GM19438 (cell line): ENCODE measurements at regions not wholly inside any gene's neighbourhood (a gene's known extent, or its start where the extent isn't known, plus 50 kb on each side); places are given as distances from the start of the nearest gene placed in this dataset.

Experiments
- ATAC-seq: cut with Tn5 transposase; IDR thresholded peaks from one replicate; pipeline ENCODE4 v1.9.1; 2021; ENCODE audit warnings: low read depth; ENCODE audit not compliant: unreplicated experiment

DNA sequence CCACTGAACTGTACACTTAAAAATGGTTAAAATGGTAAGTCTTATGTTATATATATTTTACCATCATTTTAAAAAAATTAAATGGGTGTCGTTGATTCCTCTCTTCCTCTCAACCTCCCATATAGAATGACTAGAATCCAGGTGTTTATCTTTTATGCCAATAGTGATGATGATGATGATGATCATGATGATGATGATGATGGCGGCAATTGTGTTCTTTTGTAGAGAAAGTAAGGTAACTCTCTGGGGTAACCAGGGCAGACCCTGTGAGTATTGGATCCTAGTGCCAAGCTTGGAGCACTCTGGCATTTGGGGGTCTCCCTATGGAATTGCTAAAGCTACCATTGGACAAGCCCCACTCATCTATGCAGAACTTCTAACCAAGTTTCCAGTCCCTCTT is 113.6 kb downstream of the GLI2 start:
- ATAC-seq = no peak

DNA sequence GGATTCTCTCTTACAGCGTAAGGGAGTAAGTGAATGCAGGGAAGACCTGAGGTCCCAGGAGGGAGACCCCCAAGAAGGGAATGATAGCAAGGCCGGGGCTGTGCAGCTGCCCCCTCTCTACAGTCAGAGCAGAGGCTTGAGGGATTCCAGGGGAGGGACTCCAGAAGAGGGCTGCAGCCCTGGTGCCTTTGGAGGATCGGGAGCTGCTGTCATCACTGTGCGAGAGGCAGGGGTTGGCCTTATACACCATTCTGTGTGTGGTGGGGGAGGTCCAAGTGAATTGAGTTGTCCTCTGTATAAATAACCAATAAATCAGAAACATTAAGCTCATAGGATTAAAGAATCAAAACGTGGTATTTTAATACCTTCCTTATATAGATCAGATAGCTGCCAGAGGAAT is 114.9 kb downstream of the GLI2 start:
- ATAC-seq = no peak

DNA sequence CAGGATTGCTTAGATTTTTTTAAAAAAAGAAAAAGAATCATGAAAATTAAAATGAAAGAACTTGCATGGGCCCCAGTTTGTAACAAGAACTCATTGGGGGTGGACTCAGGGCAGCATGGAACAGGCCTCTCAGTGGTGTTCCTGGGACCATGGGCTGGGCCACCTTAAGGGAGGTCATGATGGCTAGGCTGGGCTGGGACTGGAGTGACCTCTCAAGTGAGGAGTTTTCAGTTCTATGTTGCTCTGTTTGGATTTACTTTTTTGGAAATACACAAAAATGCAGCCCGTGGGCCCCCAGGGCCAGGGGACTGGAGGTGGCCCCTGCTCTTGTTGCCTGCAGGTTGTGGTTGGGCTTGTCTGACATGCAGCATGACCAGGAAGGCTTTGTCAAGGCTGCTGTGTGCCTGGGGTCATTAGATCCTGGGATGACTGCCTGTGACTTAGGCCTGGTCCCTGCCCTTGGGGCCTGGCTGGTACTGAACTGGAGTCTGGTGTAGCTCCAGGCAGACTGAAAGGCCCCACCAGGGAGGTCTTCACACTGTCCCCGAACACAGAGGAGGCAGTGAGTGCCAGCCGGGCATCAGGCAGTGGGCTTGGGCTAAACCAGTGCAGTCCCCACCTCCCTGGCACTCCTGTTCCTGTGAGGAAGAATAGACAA is 115.6 kb downstream of the GLI2 start:
- ATAC-seq = no peak

DNA sequence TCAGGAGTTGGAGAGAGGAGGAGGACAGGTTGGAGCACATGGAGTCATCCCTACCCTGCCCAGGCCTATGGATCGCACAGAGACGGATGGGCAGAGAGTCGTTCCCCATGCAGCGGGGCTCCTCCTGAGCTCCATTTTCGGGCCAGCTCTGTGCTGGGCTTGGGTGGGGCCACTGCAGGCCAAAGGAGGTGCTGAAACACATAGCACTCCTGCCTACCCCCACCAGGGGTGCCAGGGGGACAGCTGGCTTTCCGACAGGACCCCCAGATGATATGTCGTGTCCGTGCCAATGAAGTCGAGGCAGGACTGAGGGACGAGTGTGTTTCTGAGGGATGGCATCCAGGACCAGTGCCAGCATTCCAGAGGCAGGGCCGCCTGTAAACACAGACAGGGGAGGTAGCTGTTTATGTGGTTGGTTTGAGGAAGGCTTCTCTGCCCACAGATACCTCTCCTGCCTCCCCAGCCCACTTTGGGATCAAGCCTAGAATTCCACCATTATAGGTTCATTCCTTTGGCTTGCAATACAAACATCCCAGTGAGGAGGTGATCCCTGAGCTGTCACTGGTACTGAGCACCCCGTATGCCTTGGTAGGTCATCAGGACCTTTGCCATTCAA is 116.6 kb downstream of the GLI2 start:
- ATAC-seq = no peak

DNA sequence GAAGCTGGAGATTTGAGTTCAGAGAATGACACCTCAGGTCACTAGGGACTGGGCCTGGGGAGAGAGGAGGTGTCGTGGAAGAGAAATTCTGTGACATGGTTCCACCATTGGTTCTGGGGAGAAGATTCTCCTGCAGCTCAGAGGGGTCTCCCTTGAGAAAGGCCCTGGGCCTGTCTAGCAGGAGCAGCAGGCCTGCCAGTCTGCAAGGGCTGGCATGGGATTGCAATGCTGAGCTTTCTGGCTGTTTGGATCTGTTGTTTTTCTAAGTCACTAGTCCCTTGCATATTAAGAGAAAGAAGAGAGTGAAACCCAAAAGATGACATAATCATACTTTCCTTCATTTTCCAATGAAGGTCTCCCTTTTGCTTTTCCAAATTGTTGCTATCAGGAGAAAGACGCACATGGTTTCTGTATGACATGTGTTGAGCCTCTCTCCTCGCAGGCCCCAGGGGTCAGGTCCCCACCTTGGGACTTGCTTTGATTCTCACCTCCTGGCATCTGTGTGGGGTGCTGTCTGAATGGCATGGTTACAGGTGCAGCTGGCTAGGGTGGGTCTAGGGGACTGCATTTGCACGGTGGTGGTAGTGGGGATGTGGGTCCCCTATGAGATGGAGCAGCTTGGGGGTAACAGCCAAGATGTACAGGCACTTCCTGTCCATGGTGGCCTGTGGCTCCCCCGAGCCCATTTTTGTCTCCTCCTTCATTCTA is 117.8 kb downstream of the GLI2 start:
- no peak for ATAC-seq

DNA sequence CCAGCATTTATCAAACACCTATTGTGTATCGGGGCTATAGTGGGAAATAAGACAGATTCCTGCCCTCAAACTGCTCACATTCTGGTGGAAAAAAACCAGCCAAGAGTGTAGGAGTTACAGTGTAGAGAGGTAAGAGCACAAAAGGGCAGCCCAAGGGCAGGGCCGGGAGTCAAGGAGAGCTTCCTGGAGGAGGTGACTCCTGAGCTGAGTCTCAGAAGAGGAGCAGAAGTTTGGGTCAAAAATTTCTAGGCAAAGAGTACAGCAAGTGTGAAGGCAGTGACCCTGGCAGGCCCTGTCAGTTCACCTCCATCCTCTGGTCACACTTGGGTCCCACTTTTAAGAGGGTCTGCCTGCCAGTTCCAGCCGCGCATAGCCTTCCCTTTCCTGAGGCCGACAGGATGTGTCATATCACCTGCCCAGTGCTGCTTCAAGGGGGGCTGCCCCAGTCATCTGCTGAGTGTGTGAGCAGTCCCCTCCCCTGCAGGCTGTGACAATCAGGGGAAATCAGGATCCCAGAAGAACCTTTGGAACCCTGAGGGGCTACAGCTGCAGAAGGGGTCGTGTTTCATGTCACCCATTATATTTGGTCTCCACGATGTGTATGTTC is 118.4 kb downstream of the GLI2 start:
- no peak for ATAC-seq

DNA sequence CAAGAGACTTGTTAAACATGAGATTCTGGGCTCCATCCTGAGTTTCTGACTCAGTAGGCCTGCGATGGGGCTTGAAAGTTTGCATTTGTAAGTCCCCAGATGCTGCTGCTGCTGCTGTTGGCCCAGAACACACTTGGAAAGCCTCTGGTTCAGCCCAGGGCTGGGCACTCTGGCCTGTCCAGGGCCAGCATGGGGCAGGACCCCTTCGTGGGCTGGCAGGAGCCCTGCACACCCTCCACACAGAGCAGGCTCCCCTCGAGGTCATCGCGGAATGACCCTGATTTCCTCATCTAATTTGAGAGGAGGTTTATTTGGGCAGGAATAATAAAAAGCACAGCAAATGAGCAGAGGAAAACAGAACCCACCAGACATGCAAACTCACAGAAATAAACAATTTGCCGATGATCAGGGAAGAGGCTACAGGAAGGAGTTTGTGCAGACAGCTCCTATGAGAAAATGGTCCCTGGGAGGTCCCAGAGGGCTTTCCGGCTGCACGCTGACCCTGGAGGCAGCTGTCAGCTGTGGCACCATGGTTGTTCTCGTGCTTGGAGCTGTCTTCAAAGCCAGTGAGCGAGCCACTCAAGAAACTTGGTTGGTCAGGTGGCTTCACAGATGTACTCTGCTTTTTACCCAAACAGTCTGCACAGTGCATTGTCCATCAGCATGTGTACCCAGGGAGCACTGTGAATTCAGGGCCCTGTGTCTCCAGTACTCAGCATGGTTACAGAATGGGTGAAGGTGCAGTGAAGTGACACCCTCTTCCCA is 119.3 kb downstream of the GLI2 start:
- no peak for ATAC-seq

DNA sequence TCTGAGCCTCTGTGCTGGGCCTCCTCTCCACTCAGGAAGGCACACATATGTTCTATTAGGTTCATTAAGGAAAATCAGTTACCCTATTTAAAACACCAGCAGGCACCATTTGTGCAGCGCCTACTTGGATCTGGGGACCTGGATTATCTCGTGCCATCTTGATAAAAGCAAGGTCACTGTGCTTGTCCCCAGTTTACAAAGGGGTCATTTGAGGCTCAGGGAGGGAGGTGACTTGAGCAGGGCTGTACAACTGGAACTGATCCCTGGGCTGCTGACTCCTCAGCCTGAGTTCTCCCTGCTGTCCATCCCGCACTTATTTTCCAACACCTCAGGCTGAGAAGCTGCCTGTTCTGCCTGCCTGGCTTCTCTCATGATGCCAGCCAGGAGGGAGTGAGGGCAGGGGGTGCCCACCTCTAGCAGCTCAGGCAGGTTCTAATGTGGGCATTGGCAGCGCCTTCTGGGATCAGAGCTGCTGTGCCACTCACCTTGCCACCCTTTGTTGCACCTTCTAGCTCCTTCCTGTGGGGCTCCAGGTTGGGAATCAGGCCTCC is 120.3 kb downstream of the GLI2 start:
- ATAC-seq = no peak

DNA sequence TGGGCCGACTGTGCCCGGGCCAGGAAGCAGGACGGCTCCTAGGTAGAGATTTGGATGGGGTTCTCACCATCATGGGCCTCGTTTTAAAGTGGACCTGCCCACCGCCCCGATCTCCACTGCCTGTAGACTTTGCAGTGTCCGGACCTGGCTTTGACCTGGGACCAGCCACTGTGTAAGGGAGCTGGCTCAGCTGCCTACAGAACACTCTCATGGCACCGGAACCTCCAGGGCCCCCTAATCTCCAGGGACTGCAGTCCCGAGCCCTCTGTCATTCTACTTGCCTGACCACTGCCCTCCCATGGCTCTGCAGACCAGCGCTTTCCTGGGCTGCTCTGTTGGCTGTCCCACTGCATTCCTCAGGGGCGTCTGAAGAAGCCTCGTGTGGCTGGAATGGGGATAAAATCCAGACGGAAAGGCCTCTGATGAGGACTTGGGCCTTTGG is 120.8 kb downstream of the GLI2 start:
- ATAC-seq = no peak

DNA sequence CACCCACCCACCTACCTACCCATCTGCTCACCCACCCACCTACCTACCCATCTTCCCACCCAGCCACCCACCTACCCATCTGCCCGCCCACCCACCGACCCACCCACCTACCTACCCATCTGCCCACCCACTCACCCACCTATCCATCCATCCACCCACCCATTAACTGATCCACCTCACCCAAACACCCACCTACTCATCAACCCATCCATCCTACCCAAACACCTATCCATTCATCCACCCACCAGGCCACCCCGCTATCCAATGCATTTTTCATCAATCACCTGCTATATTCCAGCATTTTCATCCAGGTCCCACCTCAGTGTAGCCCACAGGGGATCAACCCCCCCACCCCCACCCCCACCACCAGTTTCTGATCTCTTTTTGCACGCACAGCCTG is 121.8 kb downstream of the GLI2 start:
- ATAC-seq = no peak

DNA sequence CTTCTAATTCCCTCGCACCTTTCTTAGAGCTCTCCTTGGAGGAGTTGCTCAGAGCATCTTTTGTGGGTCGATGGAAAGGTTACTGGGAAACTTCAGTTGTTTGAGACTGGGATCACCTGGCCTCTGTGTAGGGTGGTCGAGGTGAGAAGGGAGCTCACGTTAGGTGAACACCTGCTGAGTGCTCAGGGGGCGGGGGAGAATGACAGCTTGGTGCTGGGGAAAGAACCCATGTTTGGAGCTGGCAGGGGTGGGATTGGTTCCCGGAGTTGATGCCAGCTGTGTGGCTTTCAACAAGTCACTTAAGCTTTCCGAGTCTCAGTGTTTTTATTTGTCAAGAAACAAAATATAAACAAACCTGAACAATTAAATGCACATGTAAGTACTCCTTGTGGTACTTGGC is 122.3 kb downstream of the GLI2 start:
- ATAC-seq = no peak

DNA sequence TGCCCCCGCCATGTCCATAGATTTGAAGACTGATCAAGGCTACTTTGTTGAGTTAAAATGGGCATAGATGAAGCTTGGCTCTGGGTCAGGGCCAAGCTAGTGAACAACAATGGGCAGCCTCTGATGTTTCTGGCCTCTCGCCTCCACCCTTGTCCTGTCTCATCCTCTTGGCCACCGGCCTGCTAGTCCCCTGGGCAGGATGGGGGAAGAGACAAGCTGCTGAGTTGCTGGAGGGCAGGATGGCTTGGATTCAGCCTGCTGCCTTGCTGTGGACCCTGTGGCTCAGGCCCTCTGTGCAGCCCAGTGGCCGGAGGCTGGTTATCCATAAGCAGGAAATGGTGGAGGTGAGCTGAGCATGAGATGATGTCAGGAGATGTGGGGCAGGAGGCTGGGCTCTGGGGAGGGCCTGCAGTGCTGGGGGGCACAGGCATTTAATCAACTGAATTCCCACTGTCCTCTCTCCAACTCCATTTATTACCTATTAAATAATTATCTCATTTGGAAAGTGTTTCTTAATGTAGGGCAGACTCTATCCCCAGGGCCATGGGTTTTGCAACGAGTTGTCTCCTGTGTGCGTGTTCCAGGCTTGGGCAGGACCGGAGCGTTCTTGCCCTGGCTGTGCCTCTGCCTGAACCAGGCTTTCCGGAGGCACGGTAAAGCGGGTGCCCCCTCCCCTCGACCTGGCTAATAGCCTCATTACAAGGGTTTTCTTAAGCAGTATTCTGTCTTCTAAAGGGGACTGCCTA is 122.9 kb downstream of the GLI2 start:
- ATAC-seq = no peak

DNA sequence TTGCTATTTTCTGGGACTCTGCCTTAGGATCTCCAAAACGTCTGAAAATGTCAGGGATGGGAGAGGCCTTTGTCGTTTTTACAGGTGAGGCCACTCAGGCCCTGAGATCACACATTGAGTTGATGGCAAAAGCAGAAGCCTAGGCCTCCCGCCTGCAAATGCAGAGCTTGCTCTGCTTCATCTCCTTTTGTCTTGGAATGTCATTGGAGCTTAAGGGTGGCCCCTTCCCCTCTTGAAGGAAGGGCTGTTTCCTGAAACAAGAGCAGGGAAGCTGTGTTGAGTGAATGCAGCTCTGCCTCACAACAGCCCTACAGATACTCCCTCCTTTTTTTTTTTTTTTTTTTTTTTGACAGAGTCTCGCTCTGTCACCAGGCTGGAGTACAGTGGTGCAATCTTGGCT is 123.5 kb downstream of the GLI2 start:
- no peak for ATAC-seq

DNA sequence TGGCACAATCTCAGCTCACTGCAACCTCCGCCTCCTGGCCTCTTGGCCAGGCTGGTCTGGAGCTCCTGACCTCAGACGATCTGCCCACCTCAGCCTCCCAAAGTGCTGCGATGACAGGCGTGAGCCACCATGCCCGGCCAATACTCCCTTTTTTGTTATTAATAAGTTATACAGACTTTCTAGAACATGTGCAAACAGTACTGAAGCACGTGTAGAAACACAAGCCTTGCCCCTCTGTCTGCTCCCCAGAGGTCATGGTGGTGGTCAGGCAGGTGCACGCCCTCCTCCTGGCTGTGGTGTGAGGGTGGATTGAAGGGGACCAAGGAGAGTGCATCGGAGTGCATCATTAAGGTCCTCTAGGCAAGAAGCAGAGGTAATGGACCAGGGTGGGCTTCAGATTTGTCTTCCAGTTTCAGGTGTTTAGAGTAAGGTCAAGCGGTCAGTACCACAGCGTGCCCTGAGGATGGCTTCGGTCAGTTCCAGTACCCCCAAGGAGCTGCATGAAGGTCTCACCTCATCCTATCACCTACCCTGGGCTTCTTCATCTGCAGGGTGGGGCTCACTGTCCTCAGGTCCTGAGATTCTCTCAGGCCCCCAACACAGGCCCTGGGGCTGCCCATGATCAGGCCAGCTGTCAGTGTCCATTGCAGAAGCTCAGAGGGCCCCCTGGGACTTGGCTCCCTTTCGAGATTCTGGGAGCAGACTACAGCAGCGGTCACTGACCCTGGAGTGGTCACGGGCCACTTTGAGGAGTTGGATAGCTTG is 124.3 kb downstream of the GLI2 start:
- no peak for ATAC-seq

DNA sequence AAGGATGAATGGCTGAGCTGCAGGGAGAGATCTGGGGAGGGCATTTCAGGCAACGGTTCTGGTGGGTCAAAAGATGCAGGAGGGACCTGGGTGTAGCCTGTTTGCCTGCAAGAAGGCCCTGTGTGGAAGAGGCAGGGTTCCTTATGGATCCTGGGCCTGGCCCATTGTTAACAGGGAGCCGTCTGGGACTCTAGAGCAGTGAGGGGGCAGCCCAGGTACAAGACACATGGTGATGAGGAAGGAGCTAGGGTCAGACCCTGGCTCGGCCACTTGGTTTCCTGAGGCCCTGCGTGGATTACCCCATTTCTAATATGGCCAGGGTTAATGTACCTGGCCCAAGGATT is 124.9 kb downstream of the GLI2 start:
- no peak for ATAC-seq

DNA sequence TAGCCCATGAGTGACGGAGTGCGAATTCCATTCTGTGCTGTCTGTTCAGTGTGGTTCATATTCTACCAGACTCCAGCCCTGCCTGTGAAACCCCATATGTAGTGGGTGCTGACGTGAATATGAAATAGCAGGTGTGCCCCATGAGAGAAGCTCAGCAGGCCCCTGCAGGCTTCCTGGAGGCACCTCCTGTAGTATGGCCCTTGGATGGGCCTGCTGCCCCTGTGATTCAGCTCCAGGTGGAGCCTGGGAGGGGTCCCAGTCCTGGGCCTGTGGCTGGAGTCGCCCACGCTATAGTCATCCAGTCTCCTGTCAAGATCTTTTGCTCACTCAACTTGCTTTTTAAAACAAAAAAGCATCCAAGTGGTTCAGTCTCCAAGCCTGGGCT is 125.5 kb downstream of the GLI2 start:
- ATAC-seq = no peak

DNA sequence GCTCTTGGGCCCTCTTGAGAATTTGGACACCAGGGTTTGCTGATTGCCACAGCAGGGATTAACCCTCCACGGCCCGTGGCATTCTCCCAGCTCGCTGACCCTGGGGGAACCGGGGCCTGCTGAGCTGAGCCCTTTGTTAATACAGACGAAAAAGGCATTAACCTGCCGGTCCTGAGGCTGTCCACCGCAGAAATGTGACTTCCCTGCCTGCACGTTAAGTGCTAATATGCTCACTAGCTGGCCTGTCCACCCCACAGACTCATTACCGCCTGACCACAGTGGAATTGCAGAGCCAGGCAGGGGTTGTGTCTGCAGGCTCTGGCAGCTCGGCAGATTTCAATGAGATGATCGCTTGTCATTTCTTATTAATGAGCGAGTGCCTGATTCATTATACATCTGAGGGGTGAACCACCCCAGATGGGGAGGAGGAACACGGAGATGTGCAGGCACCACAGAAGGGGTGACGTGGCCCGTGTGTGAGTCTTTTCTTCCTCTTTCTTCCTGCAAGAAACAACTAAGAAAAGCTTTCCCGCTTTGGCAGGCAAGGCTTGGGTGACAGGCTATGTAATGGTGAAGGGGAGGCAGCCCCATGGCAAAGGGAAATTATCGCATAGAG is 126.0 kb downstream of the GLI2 start:
- ATAC-seq = no peak

DNA sequence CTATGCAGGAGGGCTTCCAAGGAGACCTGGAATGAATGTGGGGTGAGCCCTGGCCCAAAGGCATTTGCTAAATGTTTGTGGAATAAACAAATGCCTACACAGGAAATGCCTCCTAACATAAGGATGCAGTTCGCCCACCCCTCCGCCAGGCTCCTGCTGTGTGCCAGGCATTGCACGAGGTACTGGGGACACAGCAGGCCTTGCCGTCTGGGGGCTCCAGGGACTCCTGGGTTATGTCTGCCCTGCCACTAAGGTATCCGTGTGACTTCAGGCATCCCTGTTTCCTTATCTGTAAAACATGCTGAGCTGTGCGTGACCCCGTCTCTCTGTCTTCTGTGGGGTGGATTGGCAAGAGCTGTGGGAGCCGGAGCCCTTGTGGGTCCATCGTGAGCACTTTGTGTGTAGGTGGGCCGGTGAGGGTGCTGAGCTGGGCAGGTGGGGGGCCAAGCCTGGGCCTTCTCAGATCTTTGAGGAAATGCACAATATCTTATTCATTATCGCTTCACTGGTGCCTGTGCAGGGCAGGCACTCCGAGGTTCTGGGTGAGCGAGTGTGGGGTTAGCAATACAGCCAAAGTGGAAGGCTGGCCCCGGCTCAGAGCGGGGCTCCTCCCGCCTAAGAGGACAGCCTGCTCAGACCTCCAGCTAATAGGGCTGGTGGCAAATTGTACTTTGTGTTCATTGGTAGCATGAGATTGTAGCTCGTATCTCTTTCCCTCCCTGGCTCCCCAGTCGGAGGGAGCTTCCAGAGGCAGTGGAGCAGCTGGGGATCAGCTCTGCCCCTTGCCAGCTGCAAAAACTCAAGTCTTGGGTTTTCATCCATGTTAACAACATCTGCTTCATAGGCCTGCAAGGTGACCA is 126.8 kb downstream of the GLI2 start:
- ATAC-seq = no peak
